ENCODE measurements at regions not wholly inside any gene's neighbourhood (a gene's known extent, or its start where the extent isn't known, plus 50 kb on each side); places are given as distances from the start of the nearest gene placed in this dataset.

GRCh38 chr5:164975986-164976385 lies 1470.6 kb downstream of the MAT2B start:
- Histone ChIP-seq H3K36me3 (ENCODE audit: low read depth) (no peaks in the 10 kb centered on the region), H3K27ac (ENCODE audit: poor library complexity, severe bottlenecking) (no peak overlapping the region), H3K4me1 (ENCODE audit: insufficient read depth, poor library complexity, severe bottlenecking) (no peaks in the 10 kb centered on the region), H3K4me3 (ENCODE audit: severe bottlenecking) (no peak overlapping the region), H3K27me3 (ENCODE audit: insufficient read depth, poor library complexity, severe bottlenecking) (no peaks in the 10 kb centered on the region), H3K9me3 (ENCODE audit: severe bottlenecking) (no peaks in the 10 kb centered on the region)
- ATAC-seq (ENCODE audit: low read depth) (no peak), DNase-seq (ENCODE audit: low spot score) (no peak)
- no peak for TF ChIP-seq CTCF (IDR thresholded peaks at IDR 0.05; ENCODE audit: poor library complexity, severe bottlenecking)

GRCh38 chr5:164980480-164980879 lies 1475.1 kb downstream of the MAT2B start:
- Histone ChIP-seq H3K36me3 (ENCODE audit: low read depth) (no peaks in the 10 kb centered on the region), H3K9me3 (ENCODE audit: severe bottlenecking) (no peaks in the 10 kb centered on the region), H3K27ac (ENCODE audit: poor library complexity, severe bottlenecking) (no peak overlapping the region), H3K4me1 (ENCODE audit: insufficient read depth, poor library complexity, severe bottlenecking) (no peaks in the 10 kb centered on the region), H3K27me3 (ENCODE audit: insufficient read depth, poor library complexity, severe bottlenecking) (peaks cover 2% of the 10 kb centered on the region), H3K4me3 (ENCODE audit: severe bottlenecking) (no peak overlapping the region)
- no peak for ATAC-seq (ENCODE audit: low read depth)
- DNase-seq (ENCODE audit: low spot score), result no peak
- TF ChIP-seq CTCF (IDR thresholded peaks at IDR 0.05; ENCODE audit: poor library complexity, severe bottlenecking), result no peak

GRCh38 chr5:164998142-164998541 lies 1492.7 kb downstream of the MAT2B start:
- no peak for ATAC-seq (ENCODE audit: low read depth)
- no peak overlapping the region for H3K4me3 ChIP-seq (ENCODE audit: severe bottlenecking)
- no peak overlapping the region for H3K27ac ChIP-seq (ENCODE audit: poor library complexity, severe bottlenecking)
- DNase-seq (ENCODE audit: low spot score), result no peak
- H3K4me1 ChIP-seq (ENCODE audit: insufficient read depth, poor library complexity, severe bottlenecking), result no peaks in the 10 kb centered on the region
- no peaks in the 10 kb centered on the region for H3K36me3 ChIP-seq (ENCODE audit: low read depth)
- peaks cover 12% of the 10 kb centered on the region for H3K27me3 ChIP-seq (ENCODE audit: insufficient read depth, poor library complexity, severe bottlenecking)
- no peak for TF ChIP-seq CTCF (IDR thresholded peaks at IDR 0.05; ENCODE audit: poor library complexity, severe bottlenecking)
- no peaks in the 10 kb centered on the region for H3K9me3 ChIP-seq (ENCODE audit: severe bottlenecking)

GRCh38 chr5:164998590-164998989 lies 1493.2 kb downstream of the MAT2B start:
- Histone ChIP-seq H3K9me3 (ENCODE audit: severe bottlenecking) (no peaks in the 10 kb centered on the region), H3K4me1 (ENCODE audit: insufficient read depth, poor library complexity, severe bottlenecking) (no peaks in the 10 kb centered on the region), H3K27me3 (ENCODE audit: insufficient read depth, poor library complexity, severe bottlenecking) (peaks cover 12% of the 10 kb centered on the region), H3K27ac (ENCODE audit: poor library complexity, severe bottlenecking) (no peak overlapping the region), H3K4me3 (ENCODE audit: severe bottlenecking) (no peak overlapping the region), H3K36me3 (ENCODE audit: low read depth) (no peaks in the 10 kb centered on the region)
- no peak for ATAC-seq (ENCODE audit: low read depth)
- TF ChIP-seq CTCF (IDR thresholded peaks at IDR 0.05; ENCODE audit: poor library complexity, severe bottlenecking), result no peak
- DNase-seq (ENCODE audit: low spot score), result no peak

GRCh38 chr5:165000479-165001190 lies 1495.2 kb downstream of the MAT2B start:
- Histone ChIP-seq H3K9me3 (ENCODE audit: severe bottlenecking) (no peaks in the 10 kb centered on the region), H3K36me3 (ENCODE audit: low read depth) (no peaks in the 10 kb centered on the region), H3K27ac (ENCODE audit: poor library complexity, severe bottlenecking) (no peak overlapping the region), H3K4me1 (ENCODE audit: insufficient read depth, poor library complexity, severe bottlenecking) (no peaks in the 10 kb centered on the region), H3K4me3 (ENCODE audit: severe bottlenecking) (no peak overlapping the region), H3K27me3 (ENCODE audit: insufficient read depth, poor library complexity, severe bottlenecking) (peaks cover 12% of the 10 kb centered on the region)
- ATAC-seq (ENCODE audit: low read depth), result no peak
- no peak for TF ChIP-seq CTCF (IDR thresholded peaks at IDR 0.05; ENCODE audit: poor library complexity, severe bottlenecking)
- DNase-seq (ENCODE audit: low spot score), result no peak
